ENCODE measurements at regions not wholly inside any gene's neighbourhood (a gene's known extent, or its start where the extent isn't known, plus 50 kb on each side); places are given as distances from the start of the nearest gene placed in this dataset.
A peak's percentile ranks its signal among the peaks of the same experiment; 100 is the strongest.
"Not testable (repeated sequence)": the region's sequence is repeated elsewhere in the genome, so short reads cannot be mapped to it uniquely, and the experiment has no call there.

DNA sequence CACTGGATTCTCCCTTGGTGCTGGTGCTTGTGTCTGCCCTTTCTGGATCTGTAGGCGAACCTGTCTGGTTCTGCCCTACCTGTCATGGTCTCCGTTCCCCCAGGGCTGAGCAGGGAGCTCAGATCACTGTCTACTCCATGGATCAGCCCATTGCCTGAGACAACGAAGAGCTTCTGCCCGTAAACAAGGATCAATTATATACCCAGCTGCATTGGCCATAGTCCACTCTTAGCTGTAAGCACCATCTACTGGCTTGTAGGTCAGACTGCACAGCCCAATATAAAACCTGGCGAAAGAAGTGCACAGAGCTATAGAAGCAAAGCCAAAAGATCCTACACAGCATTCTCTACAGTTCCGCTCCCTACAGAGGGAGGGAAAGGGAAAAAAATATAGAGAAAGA, 181.5 kb upstream of the RPS23 start:
- no peak for DNase-seq (ENCODE audit: low read depth in 3 of 3, low spot score in 2 of 3)

DNA sequence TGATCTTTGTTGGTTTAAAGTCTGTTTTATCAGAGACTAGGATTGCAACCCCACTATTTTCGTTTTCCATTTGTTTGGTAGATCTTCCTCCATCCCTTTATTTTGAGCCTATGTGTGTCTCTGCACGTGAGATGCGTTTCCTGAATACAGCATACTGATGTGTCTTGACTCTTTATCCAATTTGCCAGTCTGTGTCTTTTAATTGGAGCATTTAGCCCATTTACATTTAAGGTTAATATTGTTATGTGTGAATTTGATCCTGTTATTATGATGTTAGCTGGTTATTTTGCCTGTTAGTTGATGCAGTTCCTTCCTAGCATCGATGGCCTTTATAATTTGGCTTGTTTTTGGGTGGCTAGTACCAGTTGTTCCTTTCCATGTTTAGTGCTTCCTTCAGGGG, 177.2 kb upstream of the RPS23 start:
- DNase-seq (ENCODE audit: low read depth in 3 of 3, low spot score in 2 of 3): not testable (repeated sequence)

DNA sequence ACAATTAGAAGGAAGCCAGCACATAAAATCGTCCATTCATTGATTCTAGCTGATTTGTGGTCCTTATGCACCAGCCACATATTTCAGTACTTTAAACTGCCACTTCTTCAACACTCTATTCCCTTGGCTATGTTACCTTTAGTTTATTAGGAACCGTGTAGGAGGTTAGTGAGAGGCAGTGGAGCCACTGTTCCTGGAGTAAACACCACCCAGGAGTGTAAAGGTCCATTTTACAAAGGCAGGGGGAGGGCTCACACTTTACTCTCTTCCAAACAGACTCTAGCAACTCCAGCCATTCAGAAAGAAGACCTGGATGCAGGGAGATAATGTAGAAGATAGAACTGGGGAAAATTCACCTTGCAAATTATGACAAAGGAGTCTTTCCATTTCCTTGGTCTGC, 170.2 kb upstream of the RPS23 start:
- DNase-seq (ENCODE audit: low read depth in 3 of 3, low spot score in 2 of 3): no peak

DNA sequence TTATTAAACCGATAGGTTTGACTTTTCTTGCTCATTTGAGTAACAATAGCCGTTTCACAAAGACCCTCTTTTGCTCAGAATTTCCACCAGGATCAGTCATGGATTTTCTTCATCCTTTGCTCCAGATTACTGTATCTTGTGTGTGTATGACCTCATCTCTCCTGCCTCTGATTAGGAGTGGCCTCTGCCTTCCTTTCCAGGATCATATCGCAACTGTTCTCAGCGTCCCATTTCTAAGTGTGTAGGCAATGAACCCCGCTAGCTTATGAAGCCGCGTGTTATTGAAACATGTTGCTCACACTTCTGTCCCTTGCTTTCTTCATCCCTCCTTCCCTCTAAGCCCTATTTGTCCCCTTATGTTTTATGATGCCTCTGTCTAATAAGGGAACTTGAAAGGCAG, 169.8 kb upstream of the RPS23 start:
- no peak for DNase-seq (ENCODE audit: low read depth in 3 of 3, low spot score in 2 of 3)

DNA sequence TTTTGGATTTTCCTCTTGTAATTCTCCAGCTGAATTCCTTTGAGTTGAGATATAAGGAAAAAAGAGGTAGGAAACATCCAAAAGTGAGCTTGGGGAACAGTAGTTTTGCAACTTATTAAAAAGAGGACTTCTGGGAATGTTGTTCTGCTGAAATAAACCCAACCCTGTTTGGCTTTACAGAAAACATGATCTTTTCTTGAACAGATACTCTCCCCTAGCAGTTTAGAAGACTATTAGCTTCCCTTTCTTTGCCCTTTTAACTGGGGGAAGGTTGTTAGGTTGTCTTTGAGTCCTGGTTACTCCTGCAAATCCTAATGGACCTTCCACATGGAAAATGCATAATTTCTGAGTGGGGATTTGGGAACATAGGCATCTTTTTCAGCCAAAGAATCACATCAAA, 168.7 kb upstream of the RPS23 start:
- no peak for DNase-seq (ENCODE audit: low read depth in 3 of 3, low spot score in 2 of 3)

DNA sequence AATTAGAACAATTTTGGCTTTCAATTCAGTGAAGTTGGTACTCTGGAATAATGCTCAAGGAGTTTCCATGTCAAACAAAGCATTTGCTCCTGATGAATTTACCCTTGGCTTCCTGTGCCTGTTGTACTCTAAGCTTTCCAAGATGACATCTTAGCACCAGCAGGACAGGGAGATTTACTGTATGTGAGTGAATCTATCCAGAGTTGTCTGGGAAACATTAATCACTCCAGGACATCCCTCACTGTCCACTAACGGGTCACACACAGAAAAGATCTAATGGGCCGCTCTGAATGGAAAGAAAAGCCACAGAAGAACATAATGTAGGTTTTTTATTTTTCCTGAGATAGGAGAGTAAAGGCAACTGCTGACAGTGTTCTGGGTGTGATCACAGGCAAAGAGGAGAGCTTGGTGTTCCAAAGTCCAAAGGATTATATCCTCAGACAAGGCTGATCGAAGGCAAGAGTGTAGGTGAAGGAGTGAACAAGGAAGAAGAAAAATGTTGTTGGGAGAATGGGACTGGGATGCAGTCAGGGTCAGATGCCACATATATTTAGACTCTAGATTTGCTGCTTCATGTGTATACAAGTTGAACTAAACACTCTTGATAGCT, 167.7 kb upstream of the RPS23 start:
- DNase-seq (ENCODE audit: low read depth in 3 of 3, low spot score in 2 of 3): peak in 1 of 3 donors; percentile 44

DNA sequence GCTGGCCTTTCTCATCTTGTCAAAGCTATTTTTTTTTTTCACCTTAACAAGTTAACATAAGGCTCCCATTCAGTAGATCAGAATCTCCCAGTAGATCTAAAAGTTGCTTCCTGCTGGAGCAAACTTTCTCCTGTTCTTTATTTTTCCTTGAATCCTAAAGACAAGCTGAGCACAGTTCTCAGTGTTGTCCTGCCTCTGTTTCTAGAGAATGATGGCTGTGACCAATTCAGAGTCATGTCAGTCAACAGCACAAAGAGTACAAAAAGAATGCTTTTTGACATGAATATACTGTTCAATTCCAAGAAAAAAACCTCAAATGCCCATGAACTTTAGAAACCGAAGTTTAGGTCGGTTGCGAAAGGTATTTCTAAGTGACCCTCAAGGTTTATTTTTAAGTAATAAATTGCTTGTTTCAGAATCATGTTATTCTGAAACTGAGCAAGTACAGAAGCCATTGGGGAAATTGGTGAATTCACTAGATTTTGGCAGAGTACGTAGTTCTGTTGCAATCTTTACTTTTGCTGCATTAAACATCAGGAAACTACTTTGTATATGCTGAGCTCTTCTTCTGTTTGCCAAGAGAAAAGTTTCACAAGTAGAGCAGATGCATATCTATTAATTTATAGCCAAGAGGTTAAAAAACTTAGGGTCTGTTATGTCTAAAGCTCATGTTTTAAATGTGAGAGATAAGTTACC, 161.7 kb upstream of the RPS23 start:
- no peak for DNase-seq (ENCODE audit: low read depth in 3 of 3, low spot score in 2 of 3)

DNA sequence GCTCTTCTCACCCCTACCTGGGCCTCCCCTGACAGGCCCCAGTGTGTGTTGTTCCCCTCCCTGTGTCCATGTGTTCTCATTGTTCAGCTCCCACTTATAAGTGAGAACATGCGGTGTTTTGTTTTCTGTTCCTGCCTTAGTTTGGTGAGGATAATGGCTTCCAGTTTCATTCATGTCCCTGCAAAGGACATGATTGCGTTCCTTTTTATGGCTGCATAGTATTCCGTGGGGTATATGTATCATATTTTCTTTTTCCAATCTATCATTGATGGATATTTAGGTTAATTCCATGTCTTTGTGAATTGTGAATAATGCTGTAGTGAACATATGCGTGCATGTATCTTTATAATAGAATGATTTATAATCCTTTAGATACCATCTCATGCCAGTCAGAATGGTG, 159.4 kb upstream of the RPS23 start:
- not testable (repeated sequence) for DNase-seq (ENCODE audit: low read depth in 3 of 3, low spot score in 2 of 3)

DNA sequence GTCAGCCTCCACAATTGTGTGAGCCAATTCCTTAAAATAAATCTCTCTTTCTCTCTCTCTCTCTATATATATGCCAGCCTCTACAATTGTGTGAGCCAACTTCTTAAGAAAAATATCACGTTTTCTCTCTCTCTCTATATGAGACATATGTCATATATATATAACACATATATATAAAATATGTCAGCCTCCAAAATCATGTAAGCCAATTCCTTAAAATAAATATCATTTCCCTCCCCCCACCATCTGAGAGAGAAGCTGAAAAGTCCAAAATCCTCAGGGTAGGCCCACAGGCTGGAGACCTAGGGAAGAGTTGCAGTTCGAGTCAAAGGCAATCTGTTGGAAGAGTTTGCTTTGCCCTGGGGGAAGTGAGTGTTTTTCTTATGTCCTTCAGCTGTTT, 158.1 kb upstream of the RPS23 start:
- no peak for DNase-seq (ENCODE audit: low read depth in 3 of 3, low spot score in 2 of 3)

DNA sequence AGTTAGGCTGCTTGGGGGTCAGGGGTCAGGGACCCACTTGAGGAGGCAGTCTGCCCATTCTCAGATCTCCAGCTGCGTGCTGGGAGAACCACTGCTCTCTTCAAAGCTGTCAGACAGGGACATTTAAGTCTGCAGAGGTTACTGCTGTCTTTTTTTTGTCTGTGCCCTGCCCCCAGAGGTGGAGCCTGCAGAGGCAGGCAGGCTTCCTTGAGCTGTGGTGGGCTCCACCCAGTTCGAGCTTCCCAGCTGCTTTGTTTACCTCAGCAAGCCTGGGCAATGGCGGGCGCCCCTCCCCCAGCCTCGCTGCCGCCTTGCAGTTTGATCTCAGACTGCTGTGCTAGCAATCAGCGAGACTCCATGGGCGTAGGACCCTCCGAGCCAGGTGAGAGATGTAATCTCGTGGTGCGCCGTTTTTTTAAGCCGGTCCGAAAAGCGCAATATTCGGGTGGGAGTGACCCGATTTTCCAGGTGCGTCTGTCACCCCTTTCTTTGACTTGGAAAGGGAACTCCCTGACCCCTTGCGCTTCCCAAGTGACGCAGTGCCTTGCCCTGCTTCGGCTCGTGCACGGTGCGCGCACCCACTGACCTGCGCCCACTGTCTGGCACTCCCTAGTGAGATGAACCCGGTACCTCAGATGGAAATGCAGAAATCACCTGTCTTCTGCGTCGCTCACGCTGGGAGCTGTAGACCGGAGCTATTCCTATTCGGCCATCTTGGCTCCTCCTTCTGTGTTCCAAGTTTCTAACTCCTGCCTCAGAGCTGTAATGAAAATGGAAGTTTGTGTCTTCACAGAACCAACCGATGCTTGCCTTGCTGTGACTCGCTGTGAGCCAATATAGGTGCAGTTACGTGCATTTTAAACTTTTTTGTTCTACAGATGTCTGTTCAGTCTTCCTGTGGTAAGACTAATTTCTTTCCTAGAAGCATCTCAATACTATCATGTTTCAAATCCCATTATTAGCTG, 156.8 kb upstream of the RPS23 start:
- DNase-seq (ENCODE audit: low read depth in 3 of 3, low spot score in 2 of 3): not testable (repeated sequence)

DNA sequence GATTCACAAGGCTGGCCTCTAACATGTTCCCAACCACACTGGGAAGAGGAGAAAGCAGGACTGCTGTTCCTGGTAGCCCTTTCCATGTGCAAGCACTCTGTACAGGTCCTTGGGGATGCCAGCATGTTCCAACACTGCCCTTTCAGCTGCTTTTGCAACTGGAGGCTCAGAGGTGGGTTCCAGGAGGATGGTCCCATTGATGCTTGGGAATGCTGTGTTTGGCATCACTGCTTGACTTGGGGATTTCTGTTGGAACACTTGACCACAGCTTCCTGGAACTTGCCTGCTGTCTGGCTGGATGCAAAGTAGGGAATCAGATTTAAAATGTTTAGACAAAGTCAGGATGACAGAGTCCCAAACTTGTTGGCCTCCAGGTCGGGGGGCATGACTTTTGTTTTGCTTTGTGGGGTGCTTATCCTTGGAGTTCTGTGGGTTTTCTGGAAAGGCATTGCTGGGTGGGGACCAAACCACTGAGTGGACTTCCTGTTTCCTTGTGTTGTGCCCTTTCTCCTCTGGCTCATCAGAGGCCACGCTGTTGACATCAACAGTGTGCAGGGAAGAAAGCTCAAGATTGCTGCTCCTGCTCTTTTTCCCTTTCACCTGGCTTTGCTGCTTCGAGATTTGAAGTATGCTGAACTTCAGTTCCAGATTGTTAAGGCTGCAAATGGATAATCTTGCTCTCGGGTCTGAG, 148.5 kb upstream of the RPS23 start:
- DNase-seq (ENCODE audit: low read depth in 3 of 3, low spot score in 2 of 3): no peak

DNA sequence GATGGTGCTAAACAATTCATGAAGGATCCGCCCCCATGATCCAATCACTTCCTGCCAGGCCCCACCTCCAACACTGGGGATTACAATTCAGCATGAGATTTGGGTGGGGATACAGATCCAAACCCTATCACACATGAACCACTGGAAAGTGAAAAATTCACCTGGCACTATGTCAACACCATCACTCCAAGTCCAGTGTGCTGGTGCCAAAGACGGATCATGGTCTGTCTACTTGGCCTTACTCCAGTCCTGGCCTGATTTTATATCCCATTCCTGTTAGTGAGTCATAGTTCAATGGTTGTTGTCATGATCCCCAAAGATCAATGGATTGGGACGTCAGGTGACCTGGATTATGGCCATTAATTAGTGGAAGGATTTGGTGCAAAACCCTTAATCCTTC, 147.4 kb upstream of the RPS23 start:
- no peak for DNase-seq (ENCODE audit: low read depth in 3 of 3, low spot score in 2 of 3)

DNA sequence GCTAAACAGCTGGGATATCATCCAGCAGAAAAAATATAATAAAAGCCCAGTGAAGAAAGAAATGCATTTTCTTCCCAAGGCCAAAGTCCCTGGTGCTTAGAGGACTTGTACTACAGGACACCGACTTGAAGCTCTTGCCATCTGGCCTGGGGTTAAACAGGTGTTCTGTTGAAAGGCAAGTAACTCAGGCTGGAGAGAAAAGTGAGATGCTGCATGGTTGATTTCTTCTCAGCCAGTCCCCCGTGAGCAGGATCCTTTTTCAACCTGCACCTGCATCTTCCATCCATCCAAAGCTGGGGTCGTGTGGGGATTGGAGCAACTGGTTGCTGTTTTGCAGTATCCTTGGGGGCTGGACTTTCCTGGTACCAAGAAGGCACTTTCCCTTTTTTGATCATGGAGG, 146.1 kb upstream of the RPS23 start:
- no peak for DNase-seq (ENCODE audit: low read depth in 3 of 3, low spot score in 2 of 3)

DNA sequence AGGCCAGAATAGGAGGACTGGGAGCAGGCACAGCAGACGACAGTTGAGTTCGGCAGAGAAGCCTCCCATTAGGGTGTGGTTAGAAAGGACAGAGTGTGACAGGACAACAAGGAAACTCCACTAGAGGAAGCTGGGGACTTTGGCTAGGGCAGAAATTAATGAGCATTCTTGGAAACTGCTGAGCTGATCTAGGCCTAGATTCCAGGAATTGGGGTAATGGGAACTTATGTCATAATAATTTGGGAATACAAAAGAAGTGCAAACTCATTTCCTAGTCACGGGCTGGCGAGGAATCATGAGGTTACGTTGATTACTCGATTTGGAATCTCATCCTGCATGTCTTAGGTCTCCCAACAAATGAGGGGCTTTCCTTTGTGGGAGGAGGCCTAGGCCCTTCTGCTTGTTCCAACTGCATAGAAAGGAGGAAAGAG, 144.6 kb upstream of the RPS23 start:
- DNase-seq (ENCODE audit: low read depth in 3 of 3, low spot score in 2 of 3): no peak

DNA sequence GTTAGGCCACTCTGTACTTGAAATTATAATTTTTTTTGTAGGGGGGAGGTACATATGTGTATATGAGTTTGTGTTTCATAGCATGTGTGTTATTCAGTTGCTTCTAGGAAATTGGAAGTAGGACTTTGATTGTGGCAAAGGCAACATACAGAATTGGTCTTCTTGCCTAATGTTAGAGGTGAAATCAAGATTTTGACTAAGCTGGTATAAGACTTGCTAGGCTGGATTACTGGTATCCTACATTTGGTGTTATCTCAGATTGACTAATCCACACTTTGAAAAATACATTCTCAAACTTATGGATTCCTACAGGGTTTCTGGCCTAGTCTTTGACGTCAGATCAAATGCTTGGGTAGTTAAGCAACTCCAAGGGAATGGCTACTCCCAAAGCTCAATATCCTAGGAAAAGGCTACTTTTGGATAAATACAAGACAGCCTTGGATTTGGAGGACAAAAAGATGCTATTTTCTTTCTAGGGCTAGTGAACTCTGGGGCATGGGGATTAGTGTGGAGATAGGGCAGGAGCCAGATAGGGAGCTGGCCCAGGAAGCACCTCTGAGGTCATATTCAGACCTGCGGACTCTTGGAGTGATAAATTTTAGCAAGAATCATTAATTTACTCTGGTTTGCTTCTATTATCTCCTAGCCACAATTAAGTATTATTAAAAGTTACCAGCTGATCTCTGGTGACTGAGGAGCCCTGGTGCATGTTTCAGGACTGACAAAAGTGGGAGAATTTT, 144.0 kb upstream of the RPS23 start:
- no peak for DNase-seq (ENCODE audit: low read depth in 3 of 3, low spot score in 2 of 3)

DNA sequence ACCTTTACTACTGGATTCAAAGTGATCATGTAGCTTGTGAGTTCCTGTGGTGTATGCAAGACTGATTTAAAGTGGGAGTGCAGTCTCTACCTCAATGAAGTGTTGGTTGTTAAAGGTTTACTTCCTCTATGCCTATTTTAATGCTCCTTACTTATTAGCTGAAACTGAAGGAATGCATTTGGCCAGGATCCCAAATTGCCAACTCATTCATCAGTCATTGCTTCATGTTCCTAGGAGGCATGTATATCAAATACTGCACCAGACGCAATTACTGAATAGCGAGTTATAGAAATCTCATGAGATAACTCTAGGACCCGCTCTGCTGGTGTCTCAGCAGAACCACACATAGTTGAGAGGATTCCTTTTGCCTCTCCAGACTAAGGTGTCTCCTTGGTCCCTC, 143.0 kb upstream of the RPS23 start:
- DNase-seq (ENCODE audit: low read depth in 3 of 3, low spot score in 2 of 3): no peak

DNA sequence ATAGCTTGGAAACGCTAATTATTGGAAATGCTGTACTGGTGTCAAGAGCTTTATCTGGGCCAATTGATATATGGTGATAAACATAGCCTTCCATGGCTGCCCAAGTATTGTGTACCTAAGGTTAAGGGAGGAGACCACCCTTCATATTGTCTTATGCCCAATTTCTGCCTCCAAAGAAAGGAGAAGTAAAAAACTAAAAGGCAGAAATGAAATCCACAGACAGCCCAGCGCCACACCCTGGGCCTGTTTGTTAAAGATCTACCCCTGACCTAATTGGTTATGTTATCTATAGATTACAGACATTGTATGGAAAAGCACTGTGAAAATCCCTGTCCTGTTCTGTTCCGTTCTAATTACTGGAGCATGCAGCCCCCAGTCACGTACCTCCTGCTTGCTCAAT, 142.4 kb upstream of the RPS23 start:
- DNase-seq (ENCODE audit: low read depth in 3 of 3, low spot score in 2 of 3): not testable (repeated sequence)

DNA sequence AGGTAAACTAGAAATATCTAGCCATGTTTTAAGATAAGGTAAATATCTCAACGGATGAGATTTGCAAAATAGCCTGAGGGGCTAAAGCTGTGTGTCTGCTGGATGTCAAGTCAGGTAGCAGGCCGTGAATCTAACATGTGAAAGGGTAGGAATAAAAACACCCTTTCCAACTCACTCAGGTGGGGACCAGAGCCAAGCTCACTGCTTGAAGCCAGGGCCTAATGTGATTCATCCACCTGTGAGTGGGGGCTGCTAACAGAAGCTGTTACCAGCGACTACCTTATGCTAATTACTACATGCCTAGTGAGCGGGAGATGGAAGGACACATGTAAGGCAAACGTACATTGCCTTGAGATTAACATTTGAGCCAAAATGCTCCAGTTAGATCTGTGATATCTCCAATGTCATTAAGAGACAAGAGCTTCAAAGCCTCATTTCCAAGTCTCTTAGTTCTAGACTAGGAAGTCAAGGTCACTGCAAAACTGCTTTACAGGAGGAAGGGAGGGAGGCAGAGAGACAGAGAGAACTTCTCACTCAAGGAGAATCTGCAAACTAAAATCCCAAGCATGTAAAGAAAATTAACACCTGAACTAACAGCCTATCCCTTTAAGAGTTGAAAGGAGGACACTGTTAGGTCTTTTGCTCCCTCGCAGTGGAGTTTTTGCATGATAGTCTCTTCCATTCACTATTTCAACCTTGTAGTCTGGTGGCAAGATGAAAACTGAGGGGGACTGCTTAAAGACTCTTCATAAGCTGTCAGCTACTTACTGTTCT, 141.6 kb upstream of the RPS23 start:
- DNase-seq (ENCODE audit: low read depth in 3 of 3, low spot score in 2 of 3): no peak

DNA sequence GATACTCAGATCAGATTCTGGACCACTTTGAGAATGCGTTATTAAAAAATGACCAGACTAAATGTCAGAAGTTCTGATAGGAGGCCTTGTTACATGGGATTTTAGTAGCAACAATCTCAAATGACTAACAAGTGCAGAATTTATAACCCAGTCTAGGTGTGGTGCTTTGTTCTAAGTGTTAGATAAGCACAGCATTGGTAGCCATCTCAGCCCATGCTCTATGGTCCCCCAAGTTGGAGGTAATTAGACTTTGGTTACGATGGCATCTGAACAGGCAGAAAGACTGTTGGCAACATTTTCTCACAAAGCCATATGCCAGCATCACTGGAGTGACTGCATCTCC, 140.4 kb upstream of the RPS23 start:
- no peak for DNase-seq (ENCODE audit: low read depth in 3 of 3, low spot score in 2 of 3)

Measured in right renal cortex interstitium (tissue), 3 donors.